GM12874 (cell line): ENCODE measurements at regions not wholly inside any gene's neighbourhood (a gene's known extent, or its start where the extent isn't known, plus 50 kb on each side); places are given as distances from the start of the nearest gene placed in this dataset.

Experiments used
- CTCF ChIP-seq: IDR thresholded peaks from 2 replicates; pipeline ENCODE4 v1.5.1; 2011; ENCODE audit warnings: low read depth, mild to moderate bottlenecking, control low read depth, low read length, moderate library complexity; ENCODE audit not compliant: insufficient read depth

GRCh38 chr17:53765609-53766008 is 57.1 kb upstream of the KIF2B start:
- no peak for TF ChIP-seq CTCF

- no peak for TF ChIP-seq CTCF
Measured at GRCh38 chr17:53765129-53765528, 57.6 kb upstream of the KIF2B start.

- no peak for TF ChIP-seq CTCF
Measured at GRCh38 chr17:53757559-53757958, 65.2 kb upstream of the KIF2B start.

GRCh38 chr17:53749178-53749577 is 73.5 kb upstream of the KIF2B start:
- no peak for TF ChIP-seq CTCF

- TF ChIP-seq CTCF, result no peak
Measured at GRCh38 chr17:53740312-53740711, 82.4 kb upstream of the KIF2B start.

GRCh38 chr17:53736516-53737240 is 86.0 kb upstream of the KIF2B start:
- TF ChIP-seq CTCF, result no peak

- TF ChIP-seq CTCF, result no peak
Measured at GRCh38 chr17:53724726-53725125, 98.0 kb upstream of the KIF2B start.
